IMR-90 (cell line): ENCODE measurements at regions not wholly inside any gene's neighbourhood (a gene's known extent, or its start where the extent isn't known, plus 50 kb on each side); places are given as distances from the start of the nearest gene placed in this dataset.

Source experiments
- ATAC-seq: fragments of 200-7000 bp; cut with Tn5 transposase; 2 replicates; pipeline ENCODE4 v1.9.1; 2020; ENCODE audit warnings: low read depth, mild to moderate bottlenecking, moderate library complexity
- BruUV-seq: library from RNA; stranded (reverse); fragments of 400-500 nt; replicated peaks from 2 replicates; lab custom pipeline; 2021; lab: Mats Ljungman, UMichigan
- CTCF ChIA-PET: fragments of 300-600 bp; formaldehyde crosslinking; extraction: SDS; loops from one replicate; lab custom pipeline; 2021; ENCODE audit warnings: antibody characterized with exemption; lab: Yijun Ruan, JAX
- POLR2A ChIA-PET: fragments of 300-600 bp; sonication (Branson Sonifier 250); formaldehyde crosslinking; loops from one replicate; lab custom pipeline; 2022; ENCODE audit warnings: antibody characterized with exemption; ENCODE audit not compliant: unreplicated experiment; lab: Charles Lee
- DNase-seq: peaks from one replicate; pipeline ENCODE4 v3.0.0; 2013
- H2AFZ ChIP-seq: replicated peaks from 2 replicates; pipeline ENCODE3; 2013; ENCODE audit warnings: low read length, mild to moderate bottlenecking; ENCODE audit not compliant: poor library complexity
- H2AK5ac ChIP-seq: 2 replicates; pipeline ENCODE4 v1.6.1; 2013; ENCODE audit warnings: low read depth, low read length, inconsistent platforms
- H2AK9ac ChIP-seq: replicated peaks from 2 replicates; pipeline ENCODE3; 2013; ENCODE audit warnings: mild to moderate bottlenecking, low read depth, low read length, moderate library complexity; ENCODE audit not compliant: poor library complexity
- H2BK120ac ChIP-seq: 2 replicates; pipeline ENCODE4 v1.6.1; 2013; ENCODE audit warnings: low read depth, low read length, inconsistent platforms
- H2BK15ac ChIP-seq: 3 replicates; pipeline ENCODE4 v1.6.1; 2013; ENCODE audit warnings: low read depth, low read length, inconsistent platforms
- H2BK20ac ChIP-seq: 2 replicates; pipeline ENCODE4 v1.6.1; 2013; ENCODE audit warnings: low read depth, mild to moderate bottlenecking, inconsistent platforms, low read length, moderate library complexity
- H2BK5ac ChIP-seq: 2 replicates; pipeline ENCODE4 v1.6.1; 2013; ENCODE audit warnings: mild to moderate bottlenecking, low read depth, low read length, inconsistent platforms; ENCODE audit not compliant: poor library complexity, severe bottlenecking
- H3K14ac ChIP-seq: replicated peaks from 2 replicates; pipeline ENCODE4 v1.6.1; 2013; ENCODE audit warnings: low read depth, low read length, inconsistent platforms
- H3K18ac ChIP-seq: 2 replicates; pipeline ENCODE4 v1.6.1; 2013; ENCODE audit warnings: low read depth, low read length, control low read depth
- H3K23ac ChIP-seq: 2 replicates; pipeline ENCODE4 v1.6.1; 2013; ENCODE audit warnings: low read depth, low read length, inconsistent platforms
- H3K27ac ChIP-seq: 2 replicates; pipeline ENCODE4 v1.5.1; 2013; ENCODE audit warnings: mild to moderate bottlenecking, control low read depth, low read length; ENCODE audit not compliant: insufficient read depth
- H3K27me3 ChIP-seq: 2 replicates; pipeline ENCODE4 v1.6.1; 2013; ENCODE audit warnings: low read length; ENCODE audit not compliant: control insufficient read depth, insufficient read depth
- H3K36me3 ChIP-seq: 2 replicates; pipeline ENCODE4 v1.6.1; 2013; ENCODE audit warnings: low read length, mixed read lengths; ENCODE audit not compliant: control insufficient read depth, insufficient read depth
- H3K4ac ChIP-seq: 2 replicates; pipeline ENCODE4 v1.6.1; 2013; ENCODE audit warnings: low read depth, low read length, inconsistent platforms
- H3K4me1 ChIP-seq: 2 replicates; pipeline ENCODE4 v1.6.1; 2013; ENCODE audit warnings: low read length, mixed read lengths; ENCODE audit not compliant: control insufficient read depth, insufficient read depth
- H3K4me2 ChIP-seq: 2 replicates; pipeline ENCODE4 v1.6.1; 2013; ENCODE audit warnings: low read depth, mild to moderate bottlenecking, control low read depth, low read length, moderate library complexity
- H3K4me3 ChIP-seq: 2 replicates; pipeline ENCODE4 v1.5.1; 2013; ENCODE audit warnings: low read depth, mild to moderate bottlenecking, control low read depth, low read length, moderate library complexity; ENCODE audit not compliant: insufficient read depth
- H3K56ac ChIP-seq: 2 replicates; pipeline ENCODE4 v1.6.1; 2013; ENCODE audit warnings: low read length, inconsistent platforms; ENCODE audit not compliant: insufficient read depth; ENCODE audit errors: extremely low read depth
- H3K79me1 ChIP-seq, 2 experiments: 2 replicates each; pipeline ENCODE4 v1.6.1; 2013; ENCODE audit warnings: low read length in 2 of 2, inconsistent platforms in 1 of 2, low read depth in 1 of 2
- H3K9ac ChIP-seq: 2 replicates; pipeline ENCODE4 v1.6.1; 2013; ENCODE audit warnings: low read depth, low read length, control low read depth
- H3K9me1 ChIP-seq: 2 replicates; pipeline ENCODE4 v1.6.1; 2013; ENCODE audit warnings: low read length, inconsistent platforms; ENCODE audit not compliant: insufficient read depth
- H3K9me3 ChIP-seq: 2 replicates; pipeline ENCODE4 v1.6.1; 2013; ENCODE audit warnings: low read length; ENCODE audit not compliant: control insufficient read depth, insufficient read depth
- H4K20me1 ChIP-seq: 2 replicates; pipeline ENCODE4 v1.6.1; 2013; ENCODE audit warnings: low read length, inconsistent platforms; ENCODE audit not compliant: insufficient read depth
- H4K5ac ChIP-seq: 2 replicates; pipeline ENCODE4 v1.6.1; 2013; ENCODE audit warnings: mild to moderate bottlenecking, low read depth, low read length, control low read depth
- H4K8ac ChIP-seq, 2 experiments: 2 replicates each; pipeline ENCODE4 v1.6.1; 2013; ENCODE audit warnings: low read depth in 2 of 2, low read length in 2 of 2, control low read depth in 1 of 2, inconsistent platforms in 1 of 2
- H4K91ac ChIP-seq: 2 replicates; pipeline ENCODE4 v1.6.1; 2013; ENCODE audit warnings: low read depth, low read length, inconsistent platforms; ENCODE audit not compliant: insufficient read depth
- BHLHE40 ChIP-seq: fragments of 150-350 bp; IDR thresholded peaks from 2 replicates; pipeline ENCODE4 v1.6.1; 2016; ENCODE audit warnings: mild to moderate bottlenecking, low read depth, low read length
- CEBPB ChIP-seq: IDR thresholded peaks from 2 replicates; pipeline ENCODE4 v1.6.1; 2012; ENCODE audit warnings: low read depth, low read length, improper control_type of control experiment
- CHD1 ChIP-seq: IDR thresholded peaks from 2 replicates; pipeline ENCODE4 v1.6.1; 2012; ENCODE audit warnings: low read depth, low read length, improper control_type of control experiment
- CTCF ChIP-seq: conservative IDR thresholded peaks from 2 replicates; pipeline ENCODE4 v1.5.1; 2012; ENCODE audit warnings: mild to moderate bottlenecking, low read depth, low read length, improper control_type of control experiment
- FOS ChIP-seq: fragments of 150-350 bp; IDR thresholded peaks from 2 replicates; pipeline ENCODE4 v1.6.1; 2016; ENCODE audit warnings: low read depth, low read length
- MAFK ChIP-seq: IDR thresholded peaks from 2 replicates; pipeline ENCODE4 v1.6.1; 2012; ENCODE audit warnings: low read depth, low read length, improper control_type of control experiment
- MAZ ChIP-seq: IDR thresholded peaks from 2 replicates; pipeline ENCODE4 v1.6.1; 2012; ENCODE audit warnings: low read depth, mild to moderate bottlenecking, low read length, improper control_type of control experiment, moderate library complexity, borderline replicate concordance
- MXI1 ChIP-seq: IDR thresholded peaks from 2 replicates; pipeline ENCODE4 v1.6.1; 2012; ENCODE audit warnings: low read depth, mild to moderate bottlenecking, low read length, moderate library complexity, borderline replicate concordance
- NFE2L2 ChIP-seq: fragments of 150-350 bp; IDR thresholded peaks from 2 replicates; pipeline ENCODE4 v1.6.1; 2016; ENCODE audit warnings: low read depth, mild to moderate bottlenecking, low read length
- POLR2A ChIP-seq: IDR thresholded peaks from 2 replicates; pipeline ENCODE4 v1.6.1; 2012; ENCODE audit warnings: mild to moderate bottlenecking, low read depth, low read length
- RAD21 ChIP-seq: IDR thresholded peaks from 2 replicates; pipeline ENCODE4 v1.6.1; 2012; ENCODE audit warnings: low read length, improper control_type of control experiment
- RCOR1 ChIP-seq: IDR thresholded peaks from 2 replicates; pipeline ENCODE4 v1.6.1; 2012; ENCODE audit warnings: mild to moderate bottlenecking, low read length, improper control_type of control experiment; ENCODE audit not compliant: insufficient replicate concordance
- SMC3 ChIP-seq: fragments of 150-350 bp; IDR thresholded peaks from 2 replicates; pipeline ENCODE4 v1.6.1; 2016; ENCODE audit warnings: low read depth, mild to moderate bottlenecking, antibody characterized with exemption, low read length, moderate library complexity
- USF2 ChIP-seq: fragments of 150-350 bp; IDR thresholded peaks from 2 replicates; pipeline ENCODE4 v1.6.1; 2017; ENCODE audit warnings: mild to moderate bottlenecking, antibody characterized with exemption, low read length, low read depth
- WGBS, 2 experiments: methylation state at CpG; one replicate each; pipeline versions ENCODE4 v1.1.5 to v1.1.7; 2013; ENCODE audit warnings: missing lambda C conversion rate in 2 of 2; ENCODE audit not compliant: insufficient read length in 1 of 2; ENCODE audit errors: extremely low coverage in 2 of 2; 5-methylcytosine and 5-hydroxymethylcytosine counted together
- dilution Hi-C: fragments of 300-500 bp; cut with HindIII; formaldehyde crosslinking; loops from one replicate; pipeline ENCODE4 v1.14.3; 2018; ENCODE audit warnings: low sequenced_read_pairs; ENCODE audit not compliant: unreplicated experiment
- in situ Hi-C: fragments of 300-500 bp; cut with MboI; formaldehyde crosslinking; loops from 3 replicates; pipeline ENCODE4 v1.14.3; 2019; ENCODE audit warnings: low sequenced_read_pairs, inconsistent platforms, mixed read lengths
- intact Hi-C: fragments of 100-400 bp; cut with micrococcal nuclease; formaldehyde crosslinking; loops from 2 replicates; pipeline ENCODE4 v1.10.0; 2022
- TF ChIP-seq, protein P1 (sequence below): fragments of 150-350 bp; IDR thresholded peaks from 2 replicates; pipeline ENCODE4 v1.6.1; 2016; ENCODE audit warnings: low read depth, mild to moderate bottlenecking, low read length, moderate library complexity, borderline replicate concordance

DNA sequence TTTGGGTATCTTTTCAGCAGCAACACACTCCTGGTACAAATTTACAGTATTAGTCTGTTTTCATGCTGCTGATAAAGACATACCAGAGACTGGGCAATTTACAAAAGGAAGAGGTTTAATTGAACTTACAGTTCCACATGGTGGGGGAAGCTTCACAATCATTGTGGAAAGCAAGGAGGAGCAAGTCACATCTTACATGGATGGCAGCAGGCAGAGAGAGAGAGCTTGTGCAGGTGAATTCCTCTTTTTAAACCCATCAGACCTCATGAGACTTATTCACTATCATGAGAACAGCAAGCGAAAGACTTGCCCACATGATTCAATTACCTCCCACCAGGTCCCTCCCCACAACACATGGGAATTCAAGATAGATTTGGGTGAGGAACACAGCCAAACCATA is 124.5 kb downstream of the TPR start:
- dilution Hi-C loops (no loop called here), in situ Hi-C loops (no loop called here), intact Hi-C loops (no loop called here)
- TF ChIP-seq BHLHE40 (no peak), SMC3 (no peak), CTCF (no peak), CEBPB (no peak), USF2 (no peak), MAFK (no peak), RCOR1 (no peak), MAZ (no peak), FOS (no peak), CHD1 (no peak), NFE2L2 (no peak), POLR2A (no peak), RAD21 (no peak), MXI1 (no peak)
- TF ChIP-seq, protein P1, sequence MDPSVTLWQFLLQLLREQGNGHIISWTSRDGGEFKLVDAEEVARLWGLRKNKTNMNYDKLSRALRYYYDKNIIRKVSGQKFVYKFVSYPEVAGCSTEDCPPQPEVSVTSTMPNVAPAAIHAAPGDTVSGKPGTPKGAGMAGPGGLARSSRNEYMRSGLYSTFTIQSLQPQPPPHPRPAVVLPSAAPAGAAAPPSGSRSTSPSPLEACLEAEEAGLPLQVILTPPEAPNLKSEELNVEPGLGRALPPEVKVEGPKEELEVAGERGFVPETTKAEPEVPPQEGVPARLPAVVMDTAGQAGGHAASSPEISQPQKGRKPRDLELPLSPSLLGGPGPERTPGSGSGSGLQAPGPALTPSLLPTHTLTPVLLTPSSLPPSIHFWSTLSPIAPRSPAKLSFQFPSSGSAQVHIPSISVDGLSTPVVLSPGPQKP, result no peak
- no peak overlapping the region for H3K9ac ChIP-seq
- H3K9me3 ChIP-seq, result peaks cover 3% of the 10 kb centered on the region; the same call in 1 of the 2 replicates
- no peak overlapping the region for H3K23ac ChIP-seq
- H3K14ac ChIP-seq, result no peak overlapping the region
- no peak for DNase-seq
- peaks cover 1% of the 10 kb centered on the region; the same call in 1 of the 2 replicates for H3K27me3 ChIP-seq
- ATAC-seq, result no peak
- POLR2A ChIA-PET, result no interaction called here
- no peak overlapping the region for H2BK15ac ChIP-seq
- no peak overlapping the region for H2AK9ac ChIP-seq
- no peak overlapping the region for H2BK20ac ChIP-seq
- CTCF ChIA-PET, result no interaction called here
- H4K91ac ChIP-seq, result no peak overlapping the region
- H3K18ac ChIP-seq, result no peak overlapping the region
- H4K5ac ChIP-seq, result no peak overlapping the region
- no peak overlapping the region for H4K8ac ChIP-seq
- no peaks in the 10 kb centered on the region for H3K36me3 ChIP-seq
- no peak overlapping the region for H2BK120ac ChIP-seq
- H3K56ac ChIP-seq, result no peak overlapping the region
- H3K4me2 ChIP-seq, result no peak overlapping the region
- no peak overlapping the region for H2AFZ ChIP-seq
- no peaks in the 10 kb centered on the region for H3K9me1 ChIP-seq
- no peak overlapping the region for H3K27ac ChIP-seq
- H4K20me1 ChIP-seq, result no peaks in the 10 kb centered on the region
- WGBS, 2 experiments, result no CpG with 5 or more reads among the region's 1 CpG
- no peaks in the 10 kb centered on the region for H3K4me1 ChIP-seq
- no TSS peak for BruUV-seq
- H2AK5ac ChIP-seq, result no peak overlapping the region
- H3K4ac ChIP-seq, result no peak overlapping the region
- no peaks in the 10 kb centered on the region for H3K79me1 ChIP-seq
- H2BK5ac ChIP-seq, result no peak overlapping the region
- H3K4me3 ChIP-seq, result no peak overlapping the region
